GM23338 (cell line): ENCODE measurements at regions not wholly inside any gene's neighbourhood (a gene's known extent, or its start where the extent isn't known, plus 50 kb on each side); places are given as distances from the start of the nearest gene placed in this dataset.

Experiments
- ATAC-seq: fragments of 200-7000 bp; cut with Tn5 transposase; 3 replicates; pipeline ENCODE4 v1.9.1; 2020
- DNase-seq: peaks from one replicate; pipeline ENCODE4 v3.0.0-alpha.2; 2015; ENCODE audit warnings: low spot score
- H2AFZ ChIP-seq: fragments of 200-600 bp; sonication (generic); 2 replicates; pipeline ENCODE4 v1.8.0; 2016; ENCODE audit warnings: antibody characterized with exemption, mild to moderate bottlenecking, moderate library complexity
- H3F3A ChIP-seq: fragments of 200-600 bp; sonication (generic); replicated peaks from 2 replicates; pipeline ENCODE4 v1.8.0; 2017; ENCODE audit warnings: antibody characterized with exemption, mixed run types, low read depth
- H3K27ac ChIP-seq: fragments of 200-600 bp; sonication (generic); 2 replicates; pipeline ENCODE4 v1.6.1; 2016; ENCODE audit warnings: low read depth
- H3K27me3 ChIP-seq: fragments of 200-600 bp; sonication (generic); 2 replicates; pipeline ENCODE4 v1.8.0; 2016; ENCODE audit warnings: mild to moderate bottlenecking, mixed run types, moderate library complexity; ENCODE audit not compliant: insufficient read depth
- H3K36me3 ChIP-seq: fragments of 200-600 bp; sonication (generic); 2 replicates; pipeline ENCODE4 v1.8.0; 2016; ENCODE audit warnings: mild to moderate bottlenecking; ENCODE audit not compliant: insufficient read depth
- H3K4me1 ChIP-seq: fragments of 200-600 bp; sonication (generic); 2 replicates; pipeline ENCODE4 v1.8.0; 2016; ENCODE audit warnings: mild to moderate bottlenecking, moderate library complexity; ENCODE audit not compliant: insufficient read depth
- H3K4me2 ChIP-seq: fragments of 200-600 bp; sonication (generic); 2 replicates; pipeline ENCODE4 v1.7.1; 2017; ENCODE audit warnings: mixed run types
- H3K4me3 ChIP-seq: fragments of 200-600 bp; sonication (generic); 2 replicates; pipeline ENCODE4 v1.6.1; 2016; ENCODE audit warnings: mixed run types
- H3K79me2 ChIP-seq: fragments of 200-600 bp; sonication (generic); replicated peaks from 2 replicates; pipeline ENCODE4 v1.8.0; 2017; ENCODE audit warnings: mild to moderate bottlenecking; ENCODE audit not compliant: insufficient read depth
- H3K9me2 ChIP-seq: fragments of 200-600 bp; sonication (generic); 2 replicates; pipeline ENCODE4 v1.8.0; 2017; ENCODE audit not compliant: insufficient read depth
- H4K20me1 ChIP-seq: fragments of 200-600 bp; sonication (generic); replicated peaks from 2 replicates; pipeline ENCODE4 v1.8.0; 2017; ENCODE audit warnings: mild to moderate bottlenecking; ENCODE audit not compliant: insufficient read depth
- H3K27ac Mint-ChIP-seq: 2 replicates; pipeline ENCODE4 v1.8.0; 2020; ENCODE audit warnings: inconsistent platforms, mild to moderate bottlenecking, moderate library complexity, mixed read lengths
- H3K27me3 Mint-ChIP-seq: 3 replicates; pipeline ENCODE4 v1.8.0; 2022; ENCODE audit warnings: low read depth, mild to moderate bottlenecking, moderate library complexity, mixed read lengths, inconsistent platforms; ENCODE audit not compliant: insufficient read depth, poor library complexity
- H3K36me3 Mint-ChIP-seq: 3 replicates; pipeline ENCODE4 v1.8.0; 2021; ENCODE audit warnings: low read depth, mild to moderate bottlenecking, inconsistent platforms, moderate library complexity, mixed read lengths
- H3K4me1 Mint-ChIP-seq: 3 replicates; pipeline ENCODE4 v1.8.0; 2020; ENCODE audit warnings: mild to moderate bottlenecking, inconsistent platforms, mixed read lengths
- H3K4me3 Mint-ChIP-seq: 3 replicates; pipeline ENCODE4 v1.8.0; 2021; ENCODE audit warnings: moderate library complexity, mild to moderate bottlenecking, inconsistent platforms, mixed read lengths
- H3K9me3 Mint-ChIP-seq: 3 replicates; pipeline ENCODE4 v1.8.0; 2020; ENCODE audit warnings: moderate library complexity, mild to moderate bottlenecking, inconsistent platforms, mixed read lengths
- CREB1 ChIP-seq: fragments of 250-450 bp; sonication (Bioruptor Pico); IDR thresholded peaks from 2 replicates; pipeline ENCODE4 v1.5.0; 2020; ENCODE audit warnings: low read depth, mild to moderate bottlenecking, moderate library complexity
- CTCF ChIP-seq, 2 experiments: fragments of 200-600 bp in 1 of 2; sonication (generic) in 1 of 2; conservative IDR thresholded peaks; 2 replicates each; pipeline versions ENCODE4 v1.5.1 to v1.6.1; 2016 to 2017; ENCODE audit warnings: antibody characterized with exemption in 2 of 2, low read depth in 2 of 2, mild to moderate bottlenecking in 2 of 2, moderate library complexity in 1 of 2
- ETS1 ChIP-seq: IDR thresholded peaks from 2 replicates; pipeline ENCODE4 v1.6.1; 2016; ENCODE audit warnings: antibody characterized with exemption
- EZH2 ChIP-seq: fragments of 200-600 bp; sonication (generic); IDR thresholded peaks from one replicate; pipeline ENCODE4 v1.8.0; 2017; ENCODE audit warnings: antibody characterized with exemption, mild to moderate bottlenecking, low read depth; ENCODE audit not compliant: unreplicated experiment
- EZH2phosphoT487 ChIP-seq: fragments of 200-600 bp; sonication (generic); IDR thresholded peaks from one replicate; pipeline ENCODE4 v1.8.1; 2018; ENCODE audit warnings: antibody characterized with exemption; ENCODE audit not compliant: unreplicated experiment
- JUNB ChIP-seq: IDR thresholded peaks from one replicate; pipeline ENCODE4 v1.6.1; 2016; ENCODE audit warnings: antibody characterized with exemption; ENCODE audit not compliant: unreplicated experiment
- NANOG ChIP-seq: IDR thresholded peaks from 2 replicates; pipeline ENCODE4 v1.6.1; 2016; ENCODE audit warnings: antibody characterized with exemption, borderline replicate concordance
- POLR2AphosphoS5 ChIP-seq: IDR thresholded peaks from 2 replicates; pipeline ENCODE4 v1.6.1; 2016; ENCODE audit warnings: antibody characterized with exemption, low read depth
- STAT1 ChIP-seq: IDR thresholded peaks from one replicate; pipeline ENCODE4 v1.6.1; 2016; ENCODE audit warnings: antibody characterized with exemption; ENCODE audit not compliant: unreplicated experiment
- ZNF114 ChIP-seq: fragments of 250-450 bp; sonication (Bioruptor Pico); IDR thresholded peaks from 2 replicates; pipeline ENCODE4 v1.5.0; 2020; ENCODE audit warnings: mild to moderate bottlenecking, moderate library complexity
- ZNF331 ChIP-seq: fragments of 250-450 bp; sonication (Bioruptor Pico); IDR thresholded peaks from 2 replicates; pipeline ENCODE4 v1.5.0; 2020; ENCODE audit warnings: low read depth, mild to moderate bottlenecking, moderate library complexity
- TF ChIP-seq, protein P1 (sequence below): IDR thresholded peaks from one replicate; pipeline ENCODE4 v1.6.1; 2018; ENCODE audit warnings: antibody characterized with exemption; ENCODE audit not compliant: unreplicated experiment
- TF ChIP-seq, protein P2 (sequence below): fragments of 250-450 bp; sonication (Bioruptor Pico); IDR thresholded peaks from 2 replicates; pipeline ENCODE4 v1.5.0; 2020; ENCODE audit warnings: mild to moderate bottlenecking, moderate library complexity

- Histone ChIP-seq H2AFZ (no peak overlapping the region), H3K9me2 (peaks cover 13% of the 10 kb centered on the region; the same call in 1 of the 2 replicates), H3K4me2 (no peak overlapping the region), H3K36me3 (no peaks in the 10 kb centered on the region), H3K4me3 (no peak overlapping the region), H3K27me3 (no peaks in the 10 kb centered on the region), H4K20me1 (no peaks in the 10 kb centered on the region), H3K4me1 (no peaks in the 10 kb centered on the region), H3K79me2 (no peaks in the 10 kb centered on the region), H3K27ac (no peak overlapping the region), H3F3A (no peaks in the 10 kb centered on the region)
- no peaks in the 10 kb centered on the region; the same call in 2 of the 3 replicates for H3K36me3 Mint-ChIP-seq
- no peak for DNase-seq
- TF ChIP-seq ETS1 (no peak), STAT1 (no peak), EZH2 (no peak), CREB1 (CRISPR knock-in tag) (no peak), ZNF114 (CRISPR knock-in tag) (no peak), ZNF331 (CRISPR knock-in tag) (no peak), POLR2AphosphoS5 (no peak), EZH2phosphoT487 (no peak), CTCF (conservative IDR thresholded peaks at IDR 0.05; ENCODE audit: low read depth in 2 of 2) (no peak), NANOG (no peak), JUNB (no peak)
- TF ChIP-seq, protein P1, sequence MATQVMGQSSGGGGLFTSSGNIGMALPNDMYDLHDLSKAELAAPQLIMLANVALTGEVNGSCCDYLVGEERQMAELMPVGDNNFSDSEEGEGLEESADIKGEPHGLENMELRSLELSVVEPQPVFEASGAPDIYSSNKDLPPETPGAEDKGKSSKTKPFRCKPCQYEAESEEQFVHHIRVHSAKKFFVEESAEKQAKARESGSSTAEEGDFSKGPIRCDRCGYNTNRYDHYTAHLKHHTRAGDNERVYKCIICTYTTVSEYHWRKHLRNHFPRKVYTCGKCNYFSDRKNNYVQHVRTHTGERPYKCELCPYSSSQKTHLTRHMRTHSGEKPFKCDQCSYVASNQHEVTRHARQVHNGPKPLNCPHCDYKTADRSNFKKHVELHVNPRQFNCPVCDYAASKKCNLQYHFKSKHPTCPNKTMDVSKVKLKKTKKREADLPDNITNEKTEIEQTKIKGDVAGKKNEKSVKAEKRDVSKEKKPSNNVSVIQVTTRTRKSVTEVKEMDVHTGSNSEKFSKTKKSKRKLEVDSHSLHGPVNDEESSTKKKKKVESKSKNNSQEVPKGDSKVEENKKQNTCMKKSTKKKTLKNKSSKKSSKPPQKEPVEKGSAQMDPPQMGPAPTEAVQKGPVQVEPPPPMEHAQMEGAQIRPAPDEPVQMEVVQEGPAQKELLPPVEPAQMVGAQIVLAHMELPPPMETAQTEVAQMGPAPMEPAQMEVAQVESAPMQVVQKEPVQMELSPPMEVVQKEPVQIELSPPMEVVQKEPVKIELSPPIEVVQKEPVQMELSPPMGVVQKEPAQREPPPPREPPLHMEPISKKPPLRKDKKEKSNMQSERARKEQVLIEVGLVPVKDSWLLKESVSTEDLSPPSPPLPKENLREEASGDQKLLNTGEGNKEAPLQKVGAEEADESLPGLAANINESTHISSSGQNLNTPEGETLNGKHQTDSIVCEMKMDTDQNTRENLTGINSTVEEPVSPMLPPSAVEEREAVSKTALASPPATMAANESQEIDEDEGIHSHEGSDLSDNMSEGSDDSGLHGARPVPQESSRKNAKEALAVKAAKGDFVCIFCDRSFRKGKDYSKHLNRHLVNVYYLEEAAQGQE: no peak
- TF ChIP-seq, protein P2, sequence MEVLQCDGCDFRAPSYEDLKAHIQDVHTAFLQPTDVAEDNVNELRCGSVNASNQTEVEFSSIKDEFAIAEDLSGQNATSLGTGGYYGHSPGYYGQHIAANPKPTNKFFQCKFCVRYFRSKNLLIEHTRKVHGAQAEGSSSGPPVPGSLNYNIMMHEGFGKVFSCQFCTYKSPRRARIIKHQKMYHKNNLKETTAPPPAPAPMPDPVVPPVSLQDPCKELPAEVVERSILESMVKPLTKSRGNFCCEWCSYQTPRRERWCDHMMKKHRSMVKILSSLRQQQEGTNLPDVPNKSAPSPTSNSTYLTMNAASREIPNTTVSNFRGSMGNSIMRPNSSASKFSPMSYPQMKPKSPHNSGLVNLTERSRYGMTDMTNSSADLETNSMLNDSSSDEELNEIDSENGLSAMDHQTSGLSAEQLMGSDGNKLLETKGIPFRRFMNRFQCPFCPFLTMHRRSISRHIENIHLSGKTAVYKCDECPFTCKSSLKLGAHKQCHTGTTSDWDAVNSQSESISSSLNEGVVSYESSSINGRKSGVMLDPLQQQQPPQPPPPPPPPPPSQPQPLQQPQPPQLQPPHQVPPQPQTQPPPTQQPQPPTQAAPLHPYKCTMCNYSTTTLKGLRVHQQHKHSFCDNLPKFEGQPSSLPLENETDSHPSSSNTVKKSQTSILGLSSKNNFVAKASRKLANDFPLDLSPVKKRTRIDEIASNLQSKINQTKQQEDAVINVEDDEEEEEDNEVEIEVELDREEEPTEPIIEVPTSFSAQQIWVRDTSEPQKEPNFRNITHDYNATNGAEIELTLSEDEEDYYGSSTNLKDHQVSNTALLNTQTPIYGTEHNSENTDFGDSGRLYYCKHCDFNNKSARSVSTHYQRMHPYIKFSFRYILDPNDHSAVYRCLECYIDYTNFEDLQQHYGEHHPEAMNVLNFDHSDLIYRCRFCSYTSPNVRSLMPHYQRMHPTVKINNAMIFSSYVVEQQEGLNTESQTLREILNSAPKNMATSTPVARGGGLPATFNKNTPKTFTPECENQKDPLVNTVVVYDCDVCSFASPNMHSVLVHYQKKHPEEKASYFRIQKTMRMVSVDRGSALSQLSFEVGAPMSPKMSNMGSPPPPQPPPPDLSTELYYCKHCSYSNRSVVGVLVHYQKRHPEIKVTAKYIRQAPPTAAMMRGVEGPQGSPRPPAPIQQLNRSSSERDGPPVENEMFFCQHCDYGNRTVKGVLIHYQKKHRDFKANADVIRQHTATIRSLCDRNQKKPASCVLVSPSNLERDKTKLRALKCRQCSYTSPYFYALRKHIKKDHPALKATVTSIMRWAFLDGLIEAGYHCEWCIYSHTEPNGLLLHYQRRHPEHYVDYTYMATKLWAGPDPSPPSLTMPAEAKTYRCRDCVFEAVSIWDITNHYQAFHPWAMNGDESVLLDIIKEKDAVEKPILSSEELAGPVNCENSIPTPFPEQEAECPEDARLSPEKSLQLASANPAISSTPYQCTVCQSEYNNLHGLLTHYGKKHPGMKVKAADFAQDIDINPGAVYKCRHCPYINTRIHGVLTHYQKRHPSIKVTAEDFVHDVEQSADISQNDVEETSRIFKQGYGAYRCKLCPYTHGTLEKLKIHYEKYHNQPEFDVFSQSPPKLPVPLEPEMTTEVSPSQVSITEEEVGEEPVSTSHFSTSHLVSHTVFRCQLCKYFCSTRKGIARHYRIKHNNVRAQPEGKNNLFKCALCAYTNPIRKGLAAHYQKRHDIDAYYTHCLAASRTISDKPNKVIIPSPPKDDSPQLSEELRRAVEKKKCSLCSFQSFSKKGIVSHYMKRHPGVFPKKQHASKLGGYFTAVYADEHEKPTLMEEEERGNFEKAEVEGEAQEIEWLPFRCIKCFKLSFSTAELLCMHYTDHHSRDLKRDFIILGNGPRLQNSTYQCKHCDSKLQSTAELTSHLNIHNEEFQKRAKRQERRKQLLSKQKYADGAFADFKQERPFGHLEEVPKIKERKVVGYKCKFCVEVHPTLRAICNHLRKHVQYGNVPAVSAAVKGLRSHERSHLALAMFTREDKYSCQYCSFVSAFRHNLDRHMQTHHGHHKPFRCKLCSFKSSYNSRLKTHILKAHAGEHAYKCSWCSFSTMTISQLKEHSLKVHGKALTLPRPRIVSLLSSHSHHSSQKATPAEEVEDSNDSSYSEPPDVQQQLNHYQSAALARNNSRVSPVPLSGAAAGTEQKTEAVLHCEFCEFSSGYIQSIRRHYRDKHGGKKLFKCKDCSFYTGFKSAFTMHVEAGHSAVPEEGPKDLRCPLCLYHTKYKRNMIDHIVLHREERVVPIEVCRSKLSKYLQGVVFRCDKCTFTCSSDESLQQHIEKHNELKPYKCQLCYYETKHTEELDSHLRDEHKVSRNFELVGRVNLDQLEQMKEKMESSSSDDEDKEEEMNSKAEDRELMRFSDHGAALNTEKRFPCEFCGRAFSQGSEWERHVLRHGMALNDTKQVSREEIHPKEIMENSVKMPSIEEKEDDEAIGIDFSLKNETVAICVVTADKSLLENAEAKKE: no peak
- no peaks in the 10 kb centered on the region for H3K27me3 Mint-ChIP-seq
- H3K4me1 Mint-ChIP-seq: no peaks in the 10 kb centered on the region
- no peak for ATAC-seq
- H3K27ac Mint-ChIP-seq: no peak overlapping the region
- no peak overlapping the region for H3K4me3 Mint-ChIP-seq
- no peaks in the 10 kb centered on the region; the same call in 1 of the 3 replicates for H3K9me3 Mint-ChIP-seq
These were observed 121.8 kb upstream of the ADRA1D start for GRCh38 chr20:4370851-4371250.
